CD4-positive, alpha-beta T cell treated with Interleukin-12 subunit alpha and Interleukin-12 subunit beta, for 1 hour (primary cell): ENCODE measurements at regions not wholly inside any gene's neighbourhood (a gene's known extent, or its start where the extent isn't known, plus 50 kb on each side); places are given as distances from the start of the nearest gene placed in this dataset.

Experiments used
- DNase-seq: peaks from one replicate; pipeline ENCODE4 v3.0.0-alpha.2; 2020

DNA sequence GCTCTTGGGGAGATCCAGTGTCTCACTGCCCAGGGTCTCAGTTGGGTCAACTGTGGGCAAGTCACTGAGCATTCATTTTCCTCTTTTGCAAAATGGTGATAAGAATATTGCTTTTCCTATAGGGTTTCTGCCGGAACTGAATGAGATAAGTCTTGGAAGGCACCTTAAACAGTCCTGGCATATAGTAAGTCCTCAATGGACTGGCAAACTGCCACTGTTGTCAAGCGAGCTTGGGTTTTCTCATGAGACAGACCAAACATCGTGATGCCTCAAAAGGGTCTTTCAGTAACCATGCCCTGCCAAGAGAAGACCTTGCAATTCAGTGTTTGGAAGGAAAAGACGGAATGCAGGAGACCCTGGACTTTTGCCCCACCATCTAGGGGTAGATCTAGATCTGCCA is 251.5 kb downstream of the WDR11 start:
- DNase-seq: no peak

DNA sequence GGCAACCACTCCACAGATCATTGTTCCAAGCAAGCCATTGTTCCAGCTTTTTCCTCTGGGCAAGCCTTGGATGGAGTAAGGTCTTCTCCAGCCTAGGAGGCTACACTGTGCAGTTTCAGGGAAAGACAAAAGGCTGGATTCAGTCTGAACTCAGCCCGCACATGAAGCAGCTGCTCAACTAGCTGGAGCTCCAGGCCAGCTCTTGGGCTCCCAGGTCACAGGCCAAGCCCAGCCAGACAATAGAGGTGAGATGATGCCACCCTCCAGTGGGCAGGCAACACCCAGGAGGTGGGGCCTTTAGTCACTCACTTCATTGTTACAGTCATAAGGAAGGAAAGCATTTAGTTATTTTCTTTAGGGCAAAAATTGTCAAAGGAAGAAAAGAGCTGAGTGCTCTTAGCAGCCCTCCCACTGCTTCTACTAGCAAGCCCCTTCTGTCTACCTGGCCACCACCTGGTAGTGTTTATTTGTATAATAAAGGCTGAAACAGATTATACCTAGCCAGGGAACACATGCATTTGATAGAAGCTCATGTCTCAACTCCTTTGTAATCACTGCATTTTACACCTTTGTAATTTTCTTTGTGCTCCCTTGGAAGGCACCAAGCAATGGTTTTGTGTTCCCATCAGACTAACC is 253.4 kb downstream of the WDR11 start:
- DNase-seq: no peak

DNA sequence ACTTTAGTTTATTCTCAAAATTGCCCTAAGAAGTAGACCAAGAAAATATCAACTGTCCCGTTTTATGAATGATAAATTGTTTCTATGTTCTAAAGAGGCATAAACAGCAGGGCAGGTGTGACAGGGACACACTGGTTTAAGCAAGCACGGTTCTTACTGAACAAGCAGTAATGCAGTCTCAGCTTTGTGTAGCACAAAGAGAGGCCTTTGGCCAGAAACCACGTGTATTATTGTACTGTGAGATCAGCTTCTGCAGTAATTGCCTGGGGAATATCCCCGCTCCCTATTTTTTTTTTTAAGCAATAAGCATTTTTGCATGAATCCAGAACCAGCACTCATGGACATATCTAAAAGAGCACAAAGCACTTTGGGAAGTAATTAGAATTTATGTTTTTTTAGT is 255.4 kb downstream of the WDR11 start:
- DNase-seq: no peak

DNA sequence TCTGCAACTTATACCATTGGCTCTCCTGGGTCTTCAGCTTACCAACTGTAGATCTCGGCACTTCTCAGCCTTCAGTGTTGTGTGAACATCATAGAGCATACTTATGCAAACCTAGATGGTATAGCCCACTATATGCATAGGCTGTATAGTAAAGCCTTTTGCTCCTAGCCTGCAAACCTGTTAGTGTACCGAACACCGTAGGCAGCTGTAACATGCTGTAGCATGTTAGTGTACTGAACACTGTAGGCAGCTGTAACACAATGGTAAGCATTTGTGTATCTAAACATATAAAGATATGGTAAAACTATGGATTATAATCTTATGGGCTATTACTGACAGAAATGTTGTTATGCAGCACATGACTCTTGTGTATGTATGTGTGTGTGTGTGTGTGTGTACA is 256.9 kb downstream of the WDR11 start:
- DNase-seq: no peak

DNA sequence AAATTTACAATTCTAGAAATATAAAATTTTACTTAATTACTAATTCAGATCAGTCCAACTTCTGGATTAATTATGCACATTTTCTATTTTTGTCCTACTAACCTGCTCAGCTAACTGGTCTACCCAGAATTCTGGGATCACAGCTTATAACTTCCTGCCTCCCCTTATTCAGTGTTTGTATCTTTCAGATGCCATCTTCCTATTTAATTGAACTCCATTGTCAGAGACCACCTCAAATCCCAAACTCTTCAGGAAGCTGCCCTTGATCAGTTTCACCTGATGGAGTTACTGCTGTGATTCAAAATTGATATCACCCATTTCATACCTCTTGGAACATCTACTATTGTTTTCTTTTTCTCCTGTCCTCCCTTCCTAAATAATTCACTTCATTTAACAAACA is 259.2 kb downstream of the WDR11 start:
- DNase-seq: no peak

DNA sequence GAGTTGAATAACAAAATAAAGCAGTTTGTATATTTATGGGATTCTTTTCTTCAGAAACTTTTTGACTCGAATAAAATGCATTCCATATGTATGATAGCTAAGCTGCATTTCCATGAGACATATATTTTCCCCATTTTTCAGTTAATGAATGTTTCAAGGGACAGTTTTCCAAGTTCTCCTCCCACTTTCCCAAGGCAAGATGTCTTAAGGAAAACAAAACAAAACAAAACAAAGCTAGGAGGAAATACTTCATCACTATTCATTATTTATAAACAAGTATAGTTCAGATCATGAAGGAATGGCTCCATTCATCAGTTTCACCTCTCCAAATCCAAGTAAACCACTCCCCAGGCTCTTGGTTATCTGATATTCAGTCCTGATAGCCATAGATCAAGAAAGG is 261.0 kb downstream of the WDR11 start:
- DNase-seq: no peak

DNA sequence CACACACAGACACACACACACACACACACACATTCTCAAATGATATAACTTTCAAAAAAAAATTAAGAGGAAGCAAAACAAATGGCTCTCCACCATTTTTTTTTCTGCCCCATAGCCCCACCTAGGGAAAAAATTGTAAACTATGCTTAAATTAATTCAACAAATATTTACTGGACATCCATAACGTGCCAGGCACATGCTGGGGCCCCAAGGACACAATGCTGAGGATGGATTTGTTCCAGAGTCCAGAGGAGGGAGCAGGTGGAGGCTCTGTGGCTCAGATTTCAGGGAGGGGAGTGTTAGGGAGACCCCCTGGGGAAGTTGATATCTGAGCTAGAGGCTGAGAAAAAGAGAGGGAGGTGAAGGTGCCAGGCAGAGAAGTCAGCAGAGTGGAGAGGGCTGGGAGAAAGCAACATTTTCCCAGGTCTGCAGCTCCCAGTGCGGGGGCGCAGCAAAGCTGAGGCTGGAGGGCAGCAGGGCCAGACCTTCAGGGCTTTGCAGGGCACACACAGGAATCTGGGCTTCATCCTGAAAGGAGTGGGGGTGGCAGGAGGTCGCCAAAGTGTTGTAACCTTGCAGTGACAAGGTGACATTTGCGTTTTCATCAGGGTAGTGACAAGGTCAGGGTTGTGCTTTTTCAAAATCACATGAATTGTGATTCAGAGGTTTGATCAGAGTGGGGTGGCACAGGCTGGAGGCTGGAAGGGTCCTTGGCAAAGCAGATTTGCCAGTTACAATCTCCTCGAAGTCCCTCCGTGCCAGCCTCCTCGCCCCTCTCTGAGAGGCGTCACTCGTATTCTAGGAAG is 261.6 kb downstream of the WDR11 start:
- DNase-seq: no peak

DNA sequence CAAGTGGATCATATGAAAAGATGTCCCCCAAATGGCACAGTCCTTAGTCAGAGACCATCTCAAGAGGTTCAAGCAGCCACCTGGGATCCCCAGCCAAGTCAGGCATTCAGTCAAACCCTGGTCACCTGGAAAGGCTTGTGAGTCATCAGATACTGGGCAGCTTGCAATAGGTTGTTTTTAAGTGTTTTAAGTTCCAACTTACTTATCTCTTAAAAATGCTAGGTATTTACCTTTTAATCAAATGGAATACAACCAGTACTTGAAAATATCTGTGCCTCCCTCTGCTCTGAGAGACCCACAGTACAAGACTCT is 262.2 kb downstream of the WDR11 start:
- DNase-seq: no peak

DNA sequence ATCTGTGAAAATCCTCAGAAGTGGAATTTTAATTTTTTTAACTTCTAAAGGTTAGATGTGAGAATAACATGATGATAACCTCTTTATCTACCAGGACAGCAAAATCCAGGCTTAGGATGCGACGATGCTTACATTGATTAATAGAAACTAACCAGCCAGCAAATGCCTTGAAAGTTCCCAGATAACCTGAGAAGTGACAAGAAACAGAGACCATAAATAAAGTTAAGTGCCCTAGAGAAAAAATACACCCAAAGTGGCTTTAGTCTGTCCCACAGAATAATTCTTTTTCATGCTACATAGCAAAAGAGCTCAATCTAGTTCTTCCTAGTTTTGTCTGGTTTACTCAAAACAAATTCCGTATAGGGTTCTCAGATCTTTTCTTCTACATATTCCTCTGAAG is 262.7 kb downstream of the WDR11 start:
- no peak for DNase-seq

DNA sequence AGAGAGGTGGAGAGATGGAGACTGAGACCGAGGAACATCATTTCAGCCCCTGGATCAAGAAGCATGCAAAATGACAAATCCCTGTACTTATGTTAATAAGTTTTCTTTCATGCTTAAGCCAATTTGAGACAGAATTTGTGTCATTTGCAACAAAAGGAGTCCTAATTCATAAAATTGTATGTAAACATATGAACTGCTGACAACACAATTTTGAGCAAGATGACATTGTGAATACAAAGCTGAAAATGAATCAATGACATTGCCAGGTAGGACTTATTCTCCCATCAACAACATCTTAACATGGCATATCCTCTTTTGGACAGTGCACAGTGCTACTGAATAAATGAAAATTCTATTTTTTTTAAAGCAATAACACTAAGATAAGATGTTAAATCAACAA is 264.0 kb downstream of the WDR11 start:
- no peak for DNase-seq

DNA sequence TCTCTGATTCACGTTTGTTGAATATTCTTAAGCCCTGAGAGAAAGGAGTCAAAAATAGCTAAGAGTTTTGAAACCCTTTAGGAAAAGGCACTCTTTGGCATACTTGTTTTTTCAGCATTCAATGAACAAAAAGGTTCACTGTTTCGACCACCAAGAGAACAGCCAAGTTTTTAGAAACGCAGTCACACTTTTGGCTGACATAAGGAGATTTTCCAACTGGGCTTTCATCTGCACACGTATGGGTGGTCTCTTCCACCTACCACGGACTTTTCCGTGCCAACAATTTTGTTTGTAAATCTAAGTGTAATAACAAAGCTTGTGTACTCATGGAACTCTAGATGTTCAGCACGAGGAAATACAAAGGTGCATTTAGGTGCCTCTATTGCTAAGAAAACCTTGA is 270.3 kb downstream of the WDR11 start:
- no peak for DNase-seq

DNA sequence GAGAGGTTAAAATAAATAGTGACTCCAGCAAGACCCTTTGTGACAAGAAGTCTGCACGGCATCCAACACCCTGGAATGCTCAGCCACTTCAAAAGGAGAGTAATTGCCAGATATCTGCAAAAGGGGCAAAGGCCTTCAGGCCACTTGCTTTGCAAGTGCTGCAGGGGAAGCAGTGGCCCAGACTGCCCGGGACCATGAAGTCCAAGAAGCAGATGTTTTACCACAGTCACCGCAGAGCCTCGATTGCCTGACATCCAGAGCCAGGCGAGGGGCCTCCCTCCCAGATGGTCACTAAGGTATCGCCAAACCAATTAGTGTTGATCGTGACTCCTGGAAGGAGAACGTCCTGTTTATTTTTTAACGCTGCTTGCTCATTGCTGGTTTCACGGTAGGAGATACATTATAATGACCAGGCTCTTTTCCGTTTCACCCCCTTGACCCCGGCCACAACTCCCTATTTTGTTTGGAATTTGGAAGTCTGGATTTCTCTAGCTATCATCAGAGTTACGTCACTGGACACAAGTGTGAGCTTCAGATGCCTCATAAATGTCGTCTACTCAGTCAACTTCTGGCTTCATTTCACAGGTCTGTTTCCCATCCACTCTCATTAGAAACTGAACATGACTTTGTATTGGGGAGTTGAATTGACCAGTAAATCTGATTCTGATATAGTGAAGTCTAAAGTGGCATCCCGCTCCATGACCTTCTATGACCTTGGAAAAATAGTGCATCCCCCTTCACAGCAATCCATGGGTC is 276.2 kb downstream of the WDR11 start:
- no peak for DNase-seq

DNA sequence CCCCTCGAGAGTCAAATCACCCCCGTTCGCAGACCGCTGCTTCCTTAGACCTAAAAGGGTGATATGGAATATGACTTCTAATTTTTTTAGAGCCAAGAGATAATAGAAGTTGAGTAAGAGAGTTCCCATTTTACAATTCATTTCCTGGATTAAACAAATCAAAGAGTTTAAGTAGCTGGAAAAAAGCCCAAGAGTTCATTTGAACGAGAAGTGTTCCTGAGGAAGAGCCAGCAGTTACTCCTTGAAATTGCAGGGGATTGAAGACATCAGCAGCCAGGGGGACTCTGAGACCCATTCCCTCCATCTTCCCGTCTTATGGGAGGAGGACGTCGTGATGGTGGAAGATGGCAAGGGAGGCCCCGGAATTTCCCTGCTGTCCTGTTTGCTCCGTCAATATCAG is 277.0 kb downstream of the WDR11 start:
- DNase-seq: no peak

DNA sequence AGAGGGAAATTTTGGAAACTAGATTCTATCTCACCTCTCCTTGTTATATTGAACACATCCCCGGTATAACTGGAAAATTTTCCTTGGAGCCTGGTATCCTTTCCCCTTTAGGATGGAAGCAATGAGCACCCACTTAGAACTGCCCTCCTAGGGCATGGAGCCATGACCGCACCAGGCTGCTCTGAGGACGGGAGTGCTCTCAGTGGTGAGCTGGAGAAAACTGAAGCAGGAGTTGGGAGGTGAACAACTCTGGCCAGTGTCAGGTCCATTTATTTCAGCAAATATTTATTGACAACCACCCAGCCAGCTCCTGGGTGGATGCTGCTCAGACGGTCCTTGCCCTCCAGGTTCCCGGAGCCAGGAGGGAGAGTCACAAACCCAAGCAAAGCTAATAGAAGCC is 278.1 kb downstream of the WDR11 start:
- DNase-seq: no peak

DNA sequence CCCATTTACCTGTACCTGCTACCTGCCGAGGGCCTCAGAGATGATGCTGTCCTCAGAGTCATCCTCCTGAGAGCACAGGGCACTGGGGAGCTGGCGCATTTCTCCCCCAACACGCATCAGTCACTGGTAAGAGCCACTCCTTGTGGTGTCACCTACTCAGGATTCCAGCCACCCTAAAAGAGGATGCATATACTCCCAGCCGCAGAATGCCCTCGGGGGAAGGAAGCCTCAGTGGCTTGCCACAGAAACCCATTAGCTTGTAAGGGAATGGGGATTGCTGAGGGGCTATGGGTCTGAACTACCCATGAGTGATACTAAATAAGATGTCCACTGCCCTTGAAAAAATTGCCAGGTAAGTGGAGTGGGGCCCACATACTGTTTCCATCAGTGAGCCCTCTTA is 279.2 kb downstream of the WDR11 start:
- no peak for DNase-seq

DNA sequence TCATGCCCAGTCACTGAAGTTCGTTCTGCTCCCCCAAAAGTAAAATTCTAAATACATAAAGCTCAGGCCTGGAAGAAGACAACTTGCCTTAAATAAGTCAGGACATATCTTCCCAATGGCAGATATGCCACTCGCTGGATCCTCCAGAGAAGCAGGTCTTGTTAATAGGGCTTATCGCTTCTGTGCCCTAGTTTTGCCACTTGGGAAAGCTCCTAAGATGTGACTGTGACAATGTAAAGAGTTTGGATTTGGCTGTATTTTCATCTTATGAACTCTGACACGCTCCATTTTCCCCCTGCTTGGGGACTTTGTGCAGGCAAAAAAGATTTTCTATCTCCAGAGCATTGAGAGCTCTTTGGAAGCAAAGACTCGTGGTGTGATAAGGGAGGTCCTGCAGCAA is 279.9 kb downstream of the WDR11 start:
- DNase-seq: no peak

DNA sequence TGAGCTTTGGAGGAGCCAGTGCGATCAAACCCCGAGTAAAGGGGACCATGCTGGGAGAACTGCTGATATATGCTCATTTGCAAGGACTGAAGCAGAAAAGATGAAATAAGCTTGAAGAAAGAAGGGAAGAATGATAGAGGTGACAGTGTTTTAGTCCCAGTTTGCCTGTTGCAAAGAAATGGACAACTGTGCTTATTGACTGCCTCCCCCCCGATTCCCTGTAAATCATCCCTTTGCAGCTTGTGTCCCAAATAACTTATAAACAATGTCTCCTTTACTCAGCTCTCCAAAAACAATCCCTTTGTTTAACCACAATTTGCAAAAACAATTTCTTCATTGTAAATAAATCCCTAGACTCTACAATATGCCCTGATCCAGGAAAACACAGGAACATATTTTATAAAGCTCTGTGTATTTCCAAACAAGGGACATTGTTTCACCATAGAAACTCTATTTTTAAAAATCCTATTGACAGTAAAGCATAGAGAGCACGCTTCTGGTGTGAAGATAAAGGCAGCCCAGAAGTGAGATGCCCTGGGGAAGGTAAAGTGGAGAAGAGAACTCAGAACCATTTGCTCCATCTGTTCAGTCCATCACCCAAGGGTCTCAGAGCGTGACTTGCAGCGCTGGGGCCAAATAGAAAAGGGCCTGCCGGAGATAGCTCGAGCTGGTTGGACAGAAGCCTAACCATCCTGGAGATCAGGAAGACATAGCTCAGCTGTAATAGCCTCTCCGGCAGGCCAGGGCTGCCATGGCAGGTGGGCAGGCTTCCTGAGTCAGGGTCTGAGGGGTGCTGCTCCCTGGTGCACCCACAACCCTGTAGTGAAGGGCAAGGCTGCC is 280.5 kb downstream of the WDR11 start:
- no peak for DNase-seq

DNA sequence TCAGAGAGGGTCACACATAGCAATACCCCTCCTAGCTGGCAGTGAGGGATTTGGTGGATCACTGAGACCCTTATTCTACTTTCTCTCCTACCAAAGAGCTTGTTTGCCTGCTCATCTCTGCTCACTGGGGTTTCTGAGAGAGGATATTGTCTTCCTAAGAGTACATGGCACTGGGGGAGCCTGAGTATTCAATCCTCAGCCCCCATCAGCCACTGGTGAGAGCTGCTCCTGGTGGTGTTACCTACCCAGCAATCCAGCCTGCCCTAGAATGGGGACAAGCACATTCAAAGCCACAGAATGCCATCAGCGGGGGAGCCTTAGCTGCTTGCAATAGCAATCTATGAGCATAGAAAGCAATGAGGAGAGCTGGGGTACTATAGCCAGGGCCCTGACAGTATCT is 281.1 kb downstream of the WDR11 start:
- no peak for DNase-seq

DNA sequence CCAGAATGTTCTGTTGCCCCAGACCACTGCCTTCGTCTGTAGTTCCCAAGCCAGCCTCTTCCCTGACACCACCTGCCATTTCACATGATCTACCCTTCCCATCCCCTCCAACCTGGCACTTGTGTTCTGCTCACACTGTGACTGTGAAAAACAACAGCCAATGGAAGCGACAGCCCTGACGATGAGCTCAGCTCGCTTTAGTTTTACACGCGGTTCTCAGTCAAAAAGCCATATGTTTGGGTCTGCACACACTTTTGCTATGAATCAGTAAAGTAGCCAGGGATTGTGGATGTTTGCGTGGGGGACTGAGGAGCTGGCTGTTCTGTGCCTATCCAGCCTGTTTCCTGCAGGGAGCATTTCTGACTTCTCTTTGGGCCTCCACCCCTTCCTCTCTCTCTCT is 282.7 kb downstream of the WDR11 start:
- no peak for DNase-seq

DNA sequence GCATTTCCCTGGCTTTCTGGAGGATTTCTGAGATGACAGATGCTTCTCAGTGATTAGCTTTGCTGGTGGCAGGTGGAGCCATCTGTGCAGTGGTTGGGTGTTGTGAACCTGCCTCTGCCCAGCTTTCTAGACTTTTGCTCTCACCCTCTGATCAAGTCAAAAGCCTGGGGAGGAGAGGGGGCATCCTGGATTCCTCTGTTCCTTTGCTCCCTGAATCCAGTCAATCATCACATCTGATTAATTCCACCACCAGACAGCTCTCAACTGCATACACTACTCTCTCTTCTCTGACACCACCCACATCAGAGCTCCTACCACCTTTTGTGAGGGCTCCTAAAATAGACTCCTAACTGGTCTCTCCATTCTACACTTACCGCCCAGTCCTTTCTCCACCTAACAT is 283.5 kb downstream of the WDR11 start:
- no peak for DNase-seq

DNA sequence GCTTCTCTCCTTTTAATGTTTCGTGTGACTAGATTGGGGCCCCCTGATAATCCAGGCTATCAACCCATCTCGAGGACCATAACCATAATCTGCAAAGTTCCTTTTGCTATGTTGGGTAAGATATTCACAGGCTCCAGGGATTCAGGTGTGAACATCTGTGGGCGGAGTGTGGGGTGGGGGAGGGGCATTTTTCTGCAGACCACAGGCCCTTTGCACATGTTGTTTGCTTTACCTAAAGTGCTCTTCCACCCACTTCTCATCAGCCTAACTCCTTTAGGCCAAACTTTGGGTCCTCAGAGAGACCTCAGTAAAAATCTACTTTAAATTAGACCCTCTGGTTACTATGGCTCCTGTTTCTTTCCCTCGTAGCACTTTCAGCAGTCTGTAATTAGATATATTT is 284.4 kb downstream of the WDR11 start:
- no peak for DNase-seq

DNA sequence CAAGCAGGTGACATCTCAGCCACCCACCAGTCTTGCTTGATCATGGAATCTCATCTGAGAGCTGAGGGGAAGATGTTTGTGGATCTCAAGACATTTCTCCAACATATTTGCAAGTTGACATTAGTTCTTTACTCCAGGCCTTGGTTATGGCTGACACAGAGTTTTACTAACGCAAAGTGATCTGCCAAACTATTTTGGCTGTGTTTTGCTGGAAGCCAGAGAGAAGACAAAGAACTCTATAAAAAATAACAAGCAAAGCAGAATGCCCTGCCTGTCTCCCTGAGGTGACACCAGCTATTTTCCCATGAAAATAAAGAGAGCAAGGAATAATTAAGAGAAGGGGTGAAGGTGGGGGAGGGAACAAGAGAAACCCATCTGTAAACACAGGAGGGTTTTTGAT is 286.4 kb downstream of the WDR11 start:
- DNase-seq: no peak

DNA sequence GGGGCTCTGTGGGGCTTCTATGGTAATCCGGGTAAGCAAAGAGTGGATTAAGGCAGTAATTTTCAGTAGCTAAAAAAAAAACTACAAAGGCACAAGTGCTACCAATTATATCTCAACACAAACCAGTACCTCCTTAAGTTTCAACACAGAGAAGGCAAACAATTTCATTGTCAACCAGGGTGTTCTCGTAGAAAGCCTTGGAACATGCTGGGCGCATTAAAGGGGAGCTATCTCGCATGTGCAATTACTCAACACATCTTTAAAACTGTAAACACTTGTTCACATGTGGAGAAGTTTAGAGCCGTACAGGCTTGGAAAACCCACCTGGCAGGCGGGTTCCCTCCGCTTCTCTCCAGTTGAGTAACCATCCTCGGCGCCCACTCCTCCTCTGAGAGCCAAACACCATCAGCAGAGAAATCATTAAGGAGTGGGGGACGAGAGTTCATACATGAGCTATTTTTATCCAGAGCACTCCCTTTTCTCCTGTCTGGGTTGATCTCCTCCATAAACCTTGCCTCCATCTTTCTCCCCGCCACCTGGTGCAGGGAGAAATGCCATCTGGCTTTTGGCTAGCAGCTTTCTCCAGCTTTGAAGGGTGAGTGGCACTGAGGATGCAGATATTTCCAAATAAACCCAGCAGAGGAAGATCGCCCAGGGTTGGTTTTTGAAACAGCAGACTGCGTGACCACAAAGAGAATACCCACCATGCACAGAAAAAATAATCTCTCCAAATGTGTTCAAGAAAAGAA is 287.1 kb downstream of the WDR11 start:
- DNase-seq: no peak
